Natural killer cell (primary cell): ENCODE measurements at regions not wholly inside any gene's neighbourhood (a gene's known extent, or its start where the extent isn't known, plus 50 kb on each side); places are given as distances from the start of the nearest gene placed in this dataset.

Experiments used
- ATAC-seq, 3 donors: fragments of 150-1000 bp in 2 of 3; fragments of 200-7000 bp in 1 of 3; cut with Tn5 transposase; 1 replicate in 1 of 3; 2 replicates in 2 of 3; pipeline ENCODE4 v1.10.0; 2021; ENCODE audit warnings: mild to moderate bottlenecking in 2 of 3, moderate library complexity in 2 of 3
- DNase-seq, 2 donors: peaks; one replicate each; pipeline versions ENCODE4 v3.0.0 to v3.0.0-alpha.2; 2013 to 2021; ENCODE audit warnings: mixed read lengths in 1 of 2
- H3K27ac ChIP-seq: one replicate; pipeline ENCODE4 v1.5.1; 2013; ENCODE audit warnings: mild to moderate bottlenecking, low read length
- H3K27me3 ChIP-seq: one replicate; pipeline ENCODE4 v1.6.1; 2013; ENCODE audit warnings: low read length; ENCODE audit not compliant: control insufficient read depth, insufficient read depth
- H3K36me3 ChIP-seq: one replicate; pipeline ENCODE4 v1.6.1; 2013; ENCODE audit warnings: low read length; ENCODE audit not compliant: control insufficient read depth, insufficient read depth
- H3K4me1 ChIP-seq: one replicate; pipeline ENCODE4 v1.6.1; 2013; ENCODE audit warnings: low read length; ENCODE audit not compliant: control insufficient read depth, insufficient read depth
- H3K4me3 ChIP-seq: one replicate; pipeline ENCODE4 v1.5.1; 2013; ENCODE audit warnings: low read length
- H3K9me3 ChIP-seq: one replicate; pipeline ENCODE4 v1.6.1; 2013; ENCODE audit warnings: low read length; ENCODE audit not compliant: control insufficient read depth, insufficient read depth
- H3K27ac Mint-ChIP-seq, 2 donors: one replicate each; pipeline ENCODE4 v1.8.0; 2022; ENCODE audit warnings: mild to moderate bottlenecking in 2 of 2, mixed read lengths in 2 of 2, moderate library complexity in 1 of 2
- H3K27me3 Mint-ChIP-seq, 2 donors: one replicate each; pipeline ENCODE4 v1.8.0; 2022; ENCODE audit warnings: low read depth in 2 of 2, mixed read lengths in 2 of 2
- H3K36me3 Mint-ChIP-seq: one replicate; pipeline ENCODE4 v1.8.0; 2022; ENCODE audit warnings: mixed read lengths
- H3K4me1 Mint-ChIP-seq, 2 donors: one replicate each; pipeline ENCODE4 v1.8.0; 2022; ENCODE audit warnings: mixed read lengths in 2 of 2
- H3K4me3 Mint-ChIP-seq: one replicate; pipeline ENCODE4 v1.8.0; 2022; ENCODE audit warnings: mild to moderate bottlenecking, moderate library complexity, mixed read lengths
- H3K9me3 Mint-ChIP-seq, 2 donors: one replicate each; pipeline ENCODE4 v1.8.0; 2022; ENCODE audit warnings: mixed read lengths in 2 of 2
- WGBS: methylation state at CpG from one replicate; pipeline ENCODE4 v1.1.7; 2013; ENCODE audit warnings: missing lambda C conversion rate; ENCODE audit not compliant: insufficient coverage; 5-methylcytosine and 5-hydroxymethylcytosine counted together
- intact Hi-C: fragments of 100-400 bp; cut with micrococcal nuclease; formaldehyde crosslinking; loops from one replicate; pipeline ENCODE4 v1.14.2; 2022
- TF ChIP-seq, protein P1 (sequence below): fragments of 200-600 bp; IDR thresholded peaks from one replicate; pipeline ENCODE4 v1.8.0; 2022; ENCODE audit warnings: antibody characterized with exemption

DNA sequence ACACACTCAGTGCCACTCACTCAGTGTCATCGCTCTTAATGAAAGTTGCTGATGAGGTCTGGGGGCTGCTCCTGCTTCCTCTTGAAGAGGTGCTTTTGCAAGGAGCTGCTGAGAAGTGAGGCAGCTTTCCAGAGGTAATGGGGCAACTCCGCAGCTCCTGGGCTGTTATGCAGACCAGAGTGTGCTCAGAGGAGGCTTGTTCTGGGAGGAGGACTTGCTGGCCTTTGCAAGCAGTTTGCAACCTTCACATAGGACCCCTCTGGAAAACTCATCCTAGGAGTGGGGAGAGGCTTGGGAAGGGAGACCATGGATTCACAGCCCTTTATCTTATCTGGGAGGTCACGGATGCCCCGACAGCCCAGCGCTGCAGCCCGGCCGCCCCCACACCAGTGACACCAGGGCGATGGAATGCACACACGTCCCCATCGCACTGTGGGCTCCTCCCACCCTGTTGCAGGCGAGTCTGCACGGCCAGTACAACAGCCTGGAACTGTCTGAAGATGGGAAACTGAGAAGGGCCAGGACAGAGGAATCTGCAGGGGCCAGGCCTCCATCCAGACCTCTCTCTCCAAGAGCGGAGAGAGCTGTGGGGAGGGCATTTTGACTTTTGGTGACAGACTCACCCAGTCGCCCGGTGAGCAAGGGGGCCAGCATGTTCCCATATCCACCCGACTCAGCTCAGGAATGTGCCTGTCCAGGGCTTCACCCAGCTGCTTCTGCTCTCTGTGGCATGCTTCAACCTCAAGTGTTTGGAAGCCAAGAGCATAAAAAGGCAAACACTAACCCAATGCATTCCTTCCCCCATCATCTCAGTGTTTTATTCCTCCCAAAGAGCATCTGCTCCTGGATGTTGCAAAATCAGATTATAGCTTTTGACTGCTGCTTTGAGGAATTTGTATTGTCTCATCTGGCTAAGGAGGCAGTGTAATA lies 78.6 kb upstream of the ZNF469 start:
- 87% methylated on average over 16 of the region's 16 CpGs for WGBS

DNA sequence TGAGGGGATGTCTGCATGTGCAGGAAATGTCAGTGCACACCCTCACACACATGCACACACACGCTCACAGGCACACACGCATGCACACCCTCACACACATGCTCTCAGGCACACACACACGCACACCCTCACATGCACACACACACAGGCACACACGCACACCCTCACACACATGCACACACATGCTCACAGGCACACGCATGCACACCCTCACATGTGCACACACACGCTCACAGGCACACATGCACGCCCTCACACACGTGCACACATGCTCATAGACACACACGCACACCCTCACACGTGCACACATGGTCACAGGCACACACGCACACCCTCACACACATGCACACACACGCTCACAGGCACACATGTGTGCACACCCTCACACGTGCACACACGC lies 77.6 kb upstream of the ZNF469 start:
- H3K4me3 Mint-ChIP-seq, result no peak overlapping the region
- DNase-seq (no peak), ATAC-seq (peak in 1 of 3 donors; percentile 6)
- peaks cover 0 to 7% of the 10 kb centered on the region in 2 donors for H3K27me3 Mint-ChIP-seq
- no peak overlapping the region for H3K27ac ChIP-seq
- intact Hi-C loops, result no loop called here
- no peaks in the 10 kb centered on the region for H3K9me3 ChIP-seq
- no peaks in the 10 kb centered on the region for H3K36me3 ChIP-seq
- H3K4me3 ChIP-seq, result no peak overlapping the region
- no peaks in the 10 kb centered on the region for H3K36me3 Mint-ChIP-seq
- no peak overlapping the region for H3K27ac Mint-ChIP-seq
- no peaks in the 10 kb centered on the region for H3K4me1 ChIP-seq
- TF ChIP-seq, protein P1, sequence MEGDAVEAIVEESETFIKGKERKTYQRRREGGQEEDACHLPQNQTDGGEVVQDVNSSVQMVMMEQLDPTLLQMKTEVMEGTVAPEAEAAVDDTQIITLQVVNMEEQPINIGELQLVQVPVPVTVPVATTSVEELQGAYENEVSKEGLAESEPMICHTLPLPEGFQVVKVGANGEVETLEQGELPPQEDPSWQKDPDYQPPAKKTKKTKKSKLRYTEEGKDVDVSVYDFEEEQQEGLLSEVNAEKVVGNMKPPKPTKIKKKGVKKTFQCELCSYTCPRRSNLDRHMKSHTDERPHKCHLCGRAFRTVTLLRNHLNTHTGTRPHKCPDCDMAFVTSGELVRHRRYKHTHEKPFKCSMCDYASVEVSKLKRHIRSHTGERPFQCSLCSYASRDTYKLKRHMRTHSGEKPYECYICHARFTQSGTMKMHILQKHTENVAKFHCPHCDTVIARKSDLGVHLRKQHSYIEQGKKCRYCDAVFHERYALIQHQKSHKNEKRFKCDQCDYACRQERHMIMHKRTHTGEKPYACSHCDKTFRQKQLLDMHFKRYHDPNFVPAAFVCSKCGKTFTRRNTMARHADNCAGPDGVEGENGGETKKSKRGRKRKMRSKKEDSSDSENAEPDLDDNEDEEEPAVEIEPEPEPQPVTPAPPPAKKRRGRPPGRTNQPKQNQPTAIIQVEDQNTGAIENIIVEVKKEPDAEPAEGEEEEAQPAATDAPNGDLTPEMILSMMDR, result no peak
- no peaks in the 10 kb centered on the region for H3K27me3 ChIP-seq
- H3K4me1 Mint-ChIP-seq, result no peaks in the 10 kb centered on the region
- H3K9me3 Mint-ChIP-seq, result no peaks in the 10 kb centered on the region
- WGBS, result 96% methylated on average over 14 of the region's 14 CpGs

More for the DNA sequence above, 78.6 kb upstream of the ZNF469 start:
- no peak for DNase-seq
- Mint-ChIP-seq H3K36me3 (no peaks in the 10 kb centered on the region), H3K4me3 (no peak overlapping the region), H3K9me3 (no peaks in the 10 kb centered on the region), H3K27ac (no peak overlapping the region), H3K27me3 (peaks cover 0 to 7% of the 10 kb centered on the region in 2 donors), H3K4me1 (no peaks in the 10 kb centered on the region)
- Histone ChIP-seq H3K9me3 (no peaks in the 10 kb centered on the region), H3K27me3 (no peaks in the 10 kb centered on the region), H3K27ac (no peak overlapping the region), H3K4me3 (no peak overlapping the region), H3K36me3 (no peaks in the 10 kb centered on the region), H3K4me1 (no peaks in the 10 kb centered on the region)
- ATAC-seq, result no peak
- TF ChIP-seq, protein P1, result no peak
- intact Hi-C loops, result no loop called here

DNA sequence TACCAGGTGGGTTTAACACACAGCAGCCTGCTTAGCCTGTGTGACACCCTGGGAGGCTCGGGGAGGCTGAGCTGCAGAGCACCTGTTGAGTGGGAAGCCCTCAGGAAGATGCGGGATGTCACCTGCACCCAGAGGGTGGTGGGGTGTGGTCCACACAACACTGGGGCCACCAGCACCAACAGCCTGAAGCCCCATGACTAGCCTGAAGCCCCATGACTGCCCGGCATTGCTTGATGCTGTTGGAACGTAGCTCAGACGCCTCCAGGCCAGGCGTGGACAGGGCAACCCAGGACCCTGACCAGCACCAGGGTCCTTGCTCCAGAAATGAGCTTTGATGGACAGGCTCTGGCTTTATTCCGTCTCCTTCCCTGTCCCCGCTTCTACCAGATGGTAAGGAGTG lies 76.3 kb upstream of the ZNF469 start:
- Histone ChIP-seq H3K9me3 (no peaks in the 10 kb centered on the region), H3K4me3 (no peak overlapping the region), H3K36me3 (no peaks in the 10 kb centered on the region), H3K27ac (no peak overlapping the region), H3K4me1 (no peaks in the 10 kb centered on the region), H3K27me3 (no peaks in the 10 kb centered on the region)
- H3K27me3 Mint-ChIP-seq, result peaks cover 0 to 7% of the 10 kb centered on the region in 2 donors
- 93% methylated on average over 8 of the region's 8 CpGs for WGBS
- H3K36me3 Mint-ChIP-seq, result no peaks in the 10 kb centered on the region
- H3K4me1 Mint-ChIP-seq, result no peaks in the 10 kb centered on the region
- intact Hi-C loops, result no loop called here
- TF ChIP-seq, protein P1, result no peak
- DNase-seq, result no peak
- no peak overlapping the region for H3K4me3 Mint-ChIP-seq
- no peaks in the 10 kb centered on the region for H3K9me3 Mint-ChIP-seq
- ATAC-seq, result no peak
- H3K27ac Mint-ChIP-seq, result no peak overlapping the region
